Stimulated activated CD4-positive, alpha-beta T cell treated with anti-CD3 and anti-CD28 coated beads, Interleukin-12 subunit alpha, Interleukin-12 subunit beta, amount 100 ng/mL, for 24 hours (primary cell): ENCODE measurements at regions not wholly inside any gene's neighbourhood (a gene's known extent, or its start where the extent isn't known, plus 50 kb on each side); places are given as distances from the start of the nearest gene placed in this dataset.

Experiments used
- DNase-seq, 2 experiments: peaks; one replicate each; pipeline ENCODE4 v3.0.0-alpha.2; 2020; ENCODE audit warnings: low read depth in 2 of 2

DNA sequence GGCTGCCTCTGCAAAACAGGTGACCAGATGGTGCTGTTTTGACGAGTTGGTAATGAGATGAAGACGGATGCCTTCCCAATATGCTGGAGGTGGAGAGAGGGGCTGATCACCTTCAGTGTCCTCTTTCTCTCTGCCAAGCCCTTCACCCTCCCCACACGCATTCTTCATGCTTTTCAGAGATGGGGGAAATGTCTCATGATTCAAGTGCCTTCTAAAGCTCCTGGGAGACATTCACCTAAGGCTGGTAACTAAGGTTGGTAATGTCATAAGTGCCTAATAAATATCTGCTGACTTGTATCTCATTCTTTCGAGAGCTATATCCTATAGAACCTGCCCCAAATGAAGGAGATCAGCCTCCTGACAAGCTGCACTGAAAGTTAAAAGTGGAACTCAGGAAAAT, 86.2 kb upstream of the MBNL2 start:
- no peak for DNase-seq

DNA sequence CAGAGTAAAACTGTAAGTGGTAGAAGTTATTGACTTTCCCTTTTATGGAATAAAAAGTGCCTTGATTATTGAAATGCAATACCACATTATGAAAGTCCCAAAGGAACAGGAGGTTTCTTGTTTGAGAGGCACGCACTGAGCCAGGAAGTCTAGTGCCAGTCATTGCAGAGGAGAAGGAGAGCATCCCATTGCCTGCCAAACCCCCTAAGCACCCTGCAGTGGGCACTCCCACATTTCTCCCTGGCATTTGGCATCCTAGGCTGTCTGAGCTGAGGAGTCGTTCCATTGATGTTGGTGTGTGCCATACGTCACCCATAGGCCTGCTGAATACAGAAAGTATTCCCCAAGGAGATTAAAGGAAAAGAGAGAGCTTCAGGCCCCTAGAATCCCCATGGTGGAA, 85.7 kb upstream of the MBNL2 start:
- no peak for DNase-seq

DNA sequence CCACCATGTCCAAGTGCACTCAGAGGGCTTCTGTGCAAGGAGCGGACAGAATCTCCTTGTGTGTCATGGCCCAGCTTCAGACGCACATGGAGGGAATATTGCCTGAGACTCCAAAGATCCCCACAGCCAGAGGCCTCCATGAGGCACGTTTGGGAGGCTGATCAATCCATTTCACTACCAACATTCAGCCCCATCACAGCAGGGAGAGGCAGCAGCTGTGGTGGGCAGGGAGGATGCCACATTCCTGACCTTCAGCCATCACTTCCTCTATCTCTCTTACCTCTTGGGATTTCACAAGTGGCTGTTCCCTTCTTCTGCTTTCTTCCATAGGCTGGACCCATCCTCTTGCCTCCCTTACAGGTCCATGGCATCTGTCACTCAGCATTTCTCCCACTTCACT, 82.4 kb upstream of the MBNL2 start:
- DNase-seq, result no peak

DNA sequence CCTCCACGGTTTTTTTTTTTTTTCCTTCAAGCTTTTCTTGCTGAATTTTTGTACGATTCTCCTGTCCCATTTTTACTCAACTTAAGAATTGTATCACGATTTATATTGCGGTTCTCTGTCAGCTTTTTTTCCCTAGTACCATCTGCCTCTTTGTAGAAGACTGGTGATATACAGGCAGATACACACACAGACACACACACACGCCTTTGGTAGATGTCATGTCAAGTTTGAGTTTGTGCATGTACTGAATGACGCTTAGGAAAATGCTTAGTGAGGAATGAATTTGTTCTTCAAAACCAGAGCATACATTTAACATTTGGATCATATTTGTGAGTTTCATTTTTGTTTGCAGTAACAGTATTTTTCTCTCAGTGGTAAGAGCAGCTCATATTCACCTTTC, 82.0 kb upstream of the MBNL2 start:
- no peak for DNase-seq

DNA sequence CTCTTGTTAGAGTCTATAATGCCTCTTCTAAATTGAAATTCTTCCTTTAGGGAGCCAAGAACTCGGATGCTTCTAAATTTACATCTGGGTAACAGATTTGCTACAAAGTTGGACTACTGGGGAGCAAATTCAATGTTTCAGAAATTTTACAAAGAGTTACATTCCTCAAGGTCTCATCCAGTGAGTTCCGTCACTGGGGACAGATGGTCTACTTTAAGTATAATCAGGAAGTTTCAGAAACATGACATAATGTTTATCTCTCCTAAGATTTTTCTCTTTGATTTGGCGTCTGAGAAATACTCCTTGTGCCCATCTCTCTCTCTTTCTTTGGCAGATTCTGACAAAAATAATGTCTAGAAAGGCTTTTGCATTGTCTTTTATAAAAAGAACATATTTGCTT, 81.5 kb upstream of the MBNL2 start:
- no peak for DNase-seq

DNA sequence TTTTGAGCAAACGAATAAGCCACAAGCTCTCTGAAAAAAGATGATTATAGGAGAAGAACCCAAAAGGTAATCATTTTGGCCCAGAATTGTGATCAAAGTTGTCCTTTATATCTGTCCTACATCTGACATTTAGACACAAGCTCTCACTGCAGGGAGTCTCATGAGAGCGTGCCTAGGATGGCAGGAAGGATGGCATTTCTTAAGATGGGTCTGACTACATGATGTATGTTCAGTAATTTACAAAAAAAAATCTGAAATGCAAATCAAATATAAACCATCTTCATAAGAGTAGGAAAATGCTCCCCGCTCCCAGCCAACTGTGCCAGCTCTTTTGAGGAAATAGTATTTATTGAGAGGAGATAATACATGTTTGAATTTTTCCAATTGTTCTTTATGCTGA, 81.0 kb upstream of the MBNL2 start:
- no peak for DNase-seq

DNA sequence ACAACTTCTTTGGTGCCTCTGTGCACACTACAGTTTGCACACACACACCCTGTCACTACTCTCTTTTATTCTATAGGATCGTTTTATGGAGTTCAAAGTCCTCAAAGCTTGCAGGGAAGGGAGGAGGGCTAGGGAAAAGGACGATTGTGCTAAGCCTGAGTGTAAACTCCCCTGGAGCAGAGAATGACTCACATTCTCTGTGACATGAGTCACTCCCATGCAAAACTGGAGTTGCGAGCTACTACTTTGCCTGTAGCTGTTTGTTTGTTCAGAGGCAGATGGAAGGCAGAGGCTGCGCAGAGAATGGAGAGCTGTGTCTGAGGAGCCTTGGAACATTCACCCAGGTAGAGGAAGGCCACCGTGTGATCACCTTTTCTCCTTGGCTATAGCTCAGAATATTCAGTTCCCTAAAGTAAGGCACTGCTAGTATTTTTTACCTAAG, 80.5 kb upstream of the MBNL2 start:
- DNase-seq, result no peak

DNA sequence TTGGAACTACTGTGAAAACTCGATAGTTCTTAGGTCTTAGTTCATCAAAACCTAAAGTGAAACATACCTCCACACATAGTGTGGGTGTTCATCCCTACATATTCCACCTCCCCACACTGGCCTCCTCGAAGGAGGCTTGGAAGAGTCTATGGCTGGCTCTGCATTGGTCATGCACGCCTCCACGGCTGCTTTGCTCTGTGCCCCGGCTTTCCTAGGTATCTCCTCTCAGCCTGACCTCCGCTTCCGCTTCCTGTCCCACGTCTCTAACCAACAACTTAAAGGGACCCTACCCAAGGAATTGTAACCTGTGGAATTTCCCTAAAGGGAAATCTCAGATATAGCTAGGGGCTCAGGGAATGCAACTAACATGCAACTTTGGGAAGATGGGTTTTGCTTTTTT, 79.7 kb upstream of the MBNL2 start:
- no peak for DNase-seq

DNA sequence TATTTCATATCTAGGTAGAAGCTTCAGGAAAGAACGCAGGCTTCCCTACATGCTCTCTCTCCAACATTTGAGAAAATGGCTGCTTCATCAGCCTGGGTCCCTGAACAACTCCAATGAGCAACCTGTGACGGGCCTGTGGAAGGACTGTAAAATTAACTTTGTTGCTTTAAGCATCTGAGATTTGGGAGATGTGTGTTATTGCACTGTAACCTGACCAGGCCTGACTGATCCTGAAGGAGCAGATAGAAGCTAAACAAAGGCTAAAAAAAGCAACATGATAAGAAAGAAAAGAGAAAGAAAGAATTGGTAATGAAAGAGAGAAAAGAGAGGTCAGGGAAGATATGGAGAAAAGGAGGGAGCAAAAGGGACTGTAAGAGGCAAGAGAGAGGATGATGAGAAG, 77.1 kb upstream of the MBNL2 start:
- DNase-seq, result no peak

DNA sequence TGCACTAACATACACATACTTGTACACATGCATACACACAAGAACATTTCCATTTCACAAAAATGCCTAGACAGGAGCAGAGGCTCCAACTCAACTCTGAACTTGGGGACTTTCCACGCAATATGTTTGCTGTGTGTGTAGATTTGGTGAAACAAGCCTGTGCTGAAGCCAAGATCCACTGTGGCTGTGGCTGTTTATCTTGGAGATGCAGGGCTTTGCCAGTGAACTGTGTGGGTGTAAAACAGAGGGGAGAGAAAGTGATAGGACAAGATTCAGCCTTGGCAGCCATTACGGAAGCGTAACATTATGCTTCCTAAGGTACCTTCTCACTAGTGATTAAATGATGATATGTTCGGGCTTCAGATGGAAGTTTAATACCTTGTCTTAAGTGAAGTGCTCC, 73.2 kb upstream of the MBNL2 start:
- DNase-seq, result no peak

DNA sequence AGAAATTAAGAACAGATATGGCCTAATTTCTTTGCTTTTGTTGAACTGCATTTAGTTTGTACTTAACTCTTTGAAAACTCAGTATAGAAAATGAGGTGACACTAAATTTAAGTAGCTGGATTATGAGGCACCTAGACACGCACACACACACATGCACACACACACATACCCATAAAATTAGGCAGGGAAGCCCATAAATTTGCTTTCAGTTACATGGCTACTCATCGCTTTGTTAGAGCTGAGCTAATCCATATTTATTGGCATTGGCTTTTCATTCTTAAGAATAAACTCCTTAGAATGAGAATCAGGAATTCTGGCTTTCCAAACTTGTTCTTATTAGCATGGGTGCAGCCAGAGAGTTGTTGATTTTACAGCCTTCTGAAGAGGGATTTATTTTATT, 61.7 kb upstream of the MBNL2 start:
- no peak for DNase-seq

DNA sequence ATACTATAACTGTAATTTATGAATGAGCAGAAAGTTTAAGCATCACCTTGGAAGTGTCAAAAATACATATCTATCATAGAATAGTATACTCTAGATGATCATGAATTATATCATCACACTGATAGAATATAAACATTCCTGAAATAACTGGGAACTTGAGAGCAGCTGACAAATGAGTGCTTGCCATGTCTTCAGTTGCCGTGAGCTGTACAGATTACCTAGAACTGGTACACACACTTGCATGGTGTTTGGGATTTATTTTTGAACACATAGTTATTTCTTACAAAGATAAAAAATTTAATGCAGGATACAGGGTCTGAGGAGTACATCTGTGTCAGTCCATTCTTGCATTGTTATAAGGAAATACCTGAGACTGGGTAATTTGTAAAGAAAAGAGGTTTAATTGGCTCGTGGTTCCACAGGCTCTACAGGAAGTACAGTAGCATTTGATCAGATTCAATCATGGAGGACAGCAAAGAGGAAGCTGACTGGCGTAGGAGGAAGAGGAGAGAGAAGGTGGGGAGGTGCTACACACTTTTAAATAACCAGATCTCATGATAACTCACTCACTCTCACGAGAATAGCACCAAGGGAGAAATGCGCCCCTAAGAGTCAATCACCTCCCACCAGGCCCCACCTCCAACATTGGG, 60.4 kb upstream of the MBNL2 start:
- no peak for DNase-seq

DNA sequence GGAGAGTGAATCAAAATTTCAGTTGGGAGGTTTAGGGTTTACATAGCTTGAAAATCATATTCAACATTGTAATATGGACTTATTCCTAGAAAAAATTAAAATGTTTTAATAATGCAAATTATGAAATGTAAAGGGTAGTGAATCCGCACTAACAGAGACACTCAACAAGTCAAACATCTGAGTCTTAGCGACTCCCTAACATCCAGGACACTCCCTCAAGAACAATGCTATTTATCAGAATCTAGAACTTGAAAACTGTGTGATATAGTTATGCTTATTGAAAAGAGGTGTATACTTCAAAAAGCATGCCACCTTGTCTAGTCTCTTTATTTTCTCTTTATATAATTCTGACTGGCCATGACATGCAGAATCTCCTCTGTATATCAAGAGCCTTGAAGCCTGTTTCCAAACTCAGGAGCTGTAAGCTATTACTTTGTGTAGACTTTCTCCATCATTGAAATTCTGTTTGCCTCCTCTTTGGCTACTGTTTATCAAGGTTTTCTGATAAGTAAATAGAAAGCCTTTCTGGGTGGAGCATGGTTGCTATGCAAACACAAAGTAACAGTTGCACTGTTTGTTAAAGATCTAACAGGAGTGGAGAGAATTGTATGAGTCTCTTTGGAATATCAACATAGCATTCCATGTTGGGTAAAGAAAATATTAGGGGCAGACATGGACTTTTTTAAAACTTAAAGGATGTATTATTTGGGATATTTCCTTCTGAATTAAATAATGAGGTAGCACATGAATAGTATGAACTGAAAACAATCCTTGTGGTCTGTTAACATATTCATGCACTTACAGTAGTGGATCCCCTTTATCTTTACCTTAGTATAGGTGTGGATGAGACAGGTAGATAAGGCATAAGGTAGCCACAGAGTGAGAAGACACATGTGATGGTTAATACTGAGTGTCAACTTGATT, 56.4 kb upstream of the MBNL2 start:
- DNase-seq, result no peak

DNA sequence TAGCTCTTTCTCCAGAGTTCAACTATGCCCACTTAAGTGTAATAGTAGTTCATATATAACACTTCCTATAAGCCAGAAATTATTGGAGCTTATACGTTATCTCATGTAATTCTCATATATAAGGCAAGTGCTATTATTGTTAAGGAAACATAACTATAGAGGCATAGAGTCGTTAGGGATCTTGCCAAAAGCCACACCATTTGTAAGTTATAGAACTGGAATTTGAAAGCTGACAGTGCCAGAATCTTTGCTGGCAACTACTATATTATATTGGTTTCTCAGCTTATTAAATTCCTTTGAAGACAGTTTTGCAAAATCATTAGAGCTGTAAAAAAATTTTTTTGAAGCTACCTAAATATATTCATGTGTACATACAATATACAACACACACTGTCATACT, 51.0 kb upstream of the MBNL2 start:
- DNase-seq, result no peak
